Keratinocyte (primary cell): ENCODE measurements at regions not wholly inside any gene's neighbourhood (a gene's known extent, or its start where the extent isn't known, plus 50 kb on each side); places are given as distances from the start of the nearest gene placed in this dataset.

ENCODE experiments used
- CTCF ChIP-seq, 3 experiments: IDR thresholded peaks in 1 of 3; conservative IDR thresholded peaks in 1 of 3; optimal IDR thresholded peaks in 1 of 3; 2 replicates in 2 of 3; 3 replicates in 1 of 3; pipeline versions ENCODE3 to v1.5.1; 2011; ENCODE audit warnings: low read length in 3 of 3, mild to moderate bottlenecking in 3 of 3, moderate library complexity in 2 of 3, control low read depth in 1 of 3, inconsistent platforms in 1 of 3; ENCODE audit not compliant: insufficient read depth in 2 of 3; ENCODE audit errors: extremely low read depth in 1 of 3
- EZH2 ChIP-seq: IDR thresholded peaks from one replicate; pipeline ENCODE4 v1.6.1; 2012; ENCODE audit warnings: inconsistent platforms, mild to moderate bottlenecking, low read length, moderate library complexity

- TF ChIP-seq CTCF (optimal IDR thresholded peaks at IDR 0.05 in 1 of 3, IDR thresholded peaks at IDR 0.05 in 1 of 3, conservative IDR thresholded peaks at IDR 0.05 in 1 of 3; ENCODE audit: extremely low read depth in 1 of 3, insufficient read depth in 2 of 3, low read length in 3 of 3) (no peak), EZH2 (no peak)
Measured at GRCh38 chr1:178620584-178621475, 104.2 kb upstream of the RALGPS2 start.
